ENCODE measurements at regions not wholly inside any gene's neighbourhood (a gene's known extent, or its start where the extent isn't known, plus 50 kb on each side); places are given as distances from the start of the nearest gene placed in this dataset.
"Not testable (repeated sequence)": the region's sequence is repeated elsewhere in the genome, so short reads cannot be mapped to it uniquely, and the experiment has no call there.

- no peak for DNase-seq
These were observed 338.3 kb downstream of the OTUD1 start for GRCh38 chr10:23777153-23777552.

- DNase-seq = no peak
These were observed 340.4 kb downstream of the OTUD1 start for GRCh38 chr10:23779301-23779700.

GRCh38 chr10:23780331-23780730 is 341.5 kb downstream of the OTUD1 start:
- no peak for DNase-seq

- no peak for DNase-seq
These were observed 347.7 kb downstream of the OTUD1 start for GRCh38 chr10:23786594-23786993.

GRCh38 chr10:23793577-23793976 is 354.7 kb downstream of the OTUD1 start:
- no peak for DNase-seq

GRCh38 chr10:23797452-23797851 is 358.6 kb downstream of the OTUD1 start:
- DNase-seq = not testable (repeated sequence)

- no peak for DNase-seq
These were observed 365.2 kb downstream of the OTUD1 start for GRCh38 chr10:23804125-23804524.

- DNase-seq = no peak
These were observed 374.8 kb downstream of the OTUD1 start for GRCh38 chr10:23813687-23814086.

GRCh38 chr10:23818484-23818883 is 379.6 kb downstream of the OTUD1 start:
- no peak for DNase-seq

- no peak for DNase-seq
These were observed 381.9 kb downstream of the OTUD1 start for GRCh38 chr10:23820792-23821191.

GRCh38 chr10:23824822-23825221 is 384.1 kb upstream of the KIAA1217 start:
- DNase-seq = no peak

GRCh38 chr10:23826421-23826820 is 382.5 kb upstream of the KIAA1217 start:
- DNase-seq = no peak

GRCh38 chr10:23829556-23829955 is 379.4 kb upstream of the KIAA1217 start:
- DNase-seq = no peak

- no peak for DNase-seq
These were observed 374.8 kb upstream of the KIAA1217 start for GRCh38 chr10:23834091-23834490.

GRCh38 chr10:23850631-23851030 is 358.3 kb upstream of the KIAA1217 start:
- DNase-seq = no peak

- no peak for DNase-seq
These were observed 349.3 kb upstream of the KIAA1217 start for GRCh38 chr10:23859598-23859997.

GRCh38 chr10:23864631-23865147 is 344.2 kb upstream of the KIAA1217 start:
- no peak for DNase-seq

- not testable (repeated sequence) for DNase-seq
These were observed 342.0 kb upstream of the KIAA1217 start for GRCh38 chr10:23866985-23867384.

GRCh38 chr10:23868121-23868520 is 340.8 kb upstream of the KIAA1217 start:
- DNase-seq = no peak

- DNase-seq = no peak
These were observed 339.4 kb upstream of the KIAA1217 start for GRCh38 chr10:23869548-23869947.

GRCh38 chr10:23869996-23870395 is 338.9 kb upstream of the KIAA1217 start:
- DNase-seq = no peak

GRCh38 chr10:23870651-23871610 is 338.0 kb upstream of the KIAA1217 start:
- no peak for DNase-seq

GRCh38 chr10:23872290-23872689 is 336.6 kb upstream of the KIAA1217 start:
- no peak for DNase-seq

- no peak for DNase-seq
These were observed 331.1 kb upstream of the KIAA1217 start for GRCh38 chr10:23877791-23878320.
